OCI-LY1 (cell line): ENCODE measurements at regions not wholly inside any gene's neighbourhood (a gene's known extent, or its start where the extent isn't known, plus 50 kb on each side); places are given as distances from the start of the nearest gene placed in this dataset.

Source experiments
- H2AFZ ChIP-seq: fragments of 200-600 bp; sonication (generic), shearing (Covaris generic); 2 replicates; pipeline ENCODE4 v1.6.0; 2014; ENCODE audit warnings: antibody characterized with exemption, mild to moderate bottlenecking, low read length
- H3F3A ChIP-seq: fragments of 200-600 bp; sonication (generic), shearing (Covaris generic); 2 replicates; pipeline ENCODE4 v1.6.0; 2014; ENCODE audit warnings: mild to moderate bottlenecking, antibody characterized with exemption, low read length, moderate library complexity; ENCODE audit not compliant: insufficient read depth
- H3K27ac ChIP-seq: fragments of 200-600 bp; sonication (generic); 2 replicates; pipeline ENCODE4 v1.5.1; 2014; ENCODE audit warnings: low read length, mixed run types, mild to moderate bottlenecking, low read depth; ENCODE audit not compliant: poor library complexity, severe bottlenecking
- H3K27me3 ChIP-seq: fragments of 200-600 bp; sonication (generic); 2 replicates; pipeline ENCODE4 v1.6.0; 2014; ENCODE audit warnings: antibody characterized with exemption, mild to moderate bottlenecking, low read length, moderate library complexity; ENCODE audit not compliant: insufficient read depth
- H3K36me3 ChIP-seq: fragments of 200-600 bp; sonication (generic); 2 replicates; pipeline ENCODE4 v1.6.1; 2014; ENCODE audit warnings: mild to moderate bottlenecking, antibody characterized with exemption, low read length, moderate library complexity, mixed read lengths; ENCODE audit not compliant: insufficient read depth
- H3K4me1 ChIP-seq: fragments of 200-600 bp; sonication (generic); 2 replicates; pipeline ENCODE4 v1.5.1; 2014; ENCODE audit warnings: mild to moderate bottlenecking, low read length, moderate library complexity; ENCODE audit not compliant: insufficient read depth, severe bottlenecking
- H3K4me2 ChIP-seq: fragments of 200-600 bp; sonication (generic), shearing (Covaris generic); 2 replicates; pipeline ENCODE4 v1.6.1; 2014; ENCODE audit warnings: low read length
- H3K4me3 ChIP-seq: fragments of 200-600 bp; sonication (generic); 2 replicates; pipeline ENCODE4 v1.5.1; 2014; ENCODE audit warnings: low read length, low read depth, mild to moderate bottlenecking, mixed read lengths; ENCODE audit not compliant: poor library complexity, severe bottlenecking
- H3K79me2 ChIP-seq: fragments of 200-600 bp; shearing (Covaris generic); 2 replicates; pipeline ENCODE4 v1.6.1; 2016; ENCODE audit warnings: mixed run types, low read length, mixed read lengths; ENCODE audit not compliant: insufficient read depth
- H3K9ac ChIP-seq: fragments of 200-600 bp; sonication (generic), shearing (Covaris generic); 2 replicates; pipeline ENCODE4 v1.6.1; 2014; ENCODE audit warnings: mild to moderate bottlenecking, low read length, mixed read lengths
- H3K9me2 ChIP-seq: fragments of 200-600 bp; sonication (generic), shearing (Covaris generic); 2 replicates; pipeline ENCODE4 v1.6.1; 2014; ENCODE audit warnings: low read depth, mild to moderate bottlenecking, low read length, mixed read lengths
- H3K9me3 ChIP-seq: fragments of 200-600 bp; shearing (Covaris generic); 2 replicates; pipeline ENCODE4 v1.6.1; 2014; ENCODE audit warnings: low read length, mixed read lengths
- H4K20me1 ChIP-seq: fragments of 200-600 bp; sonication (generic), shearing (Covaris generic); 2 replicates; pipeline ENCODE4 v1.6.0; 2016; ENCODE audit warnings: mild to moderate bottlenecking, low read length; ENCODE audit not compliant: insufficient read depth
- CTCF ChIP-seq: fragments of 200-600 bp; sonication (generic), shearing (Covaris generic); IDR thresholded peaks from 2 replicates; pipeline ENCODE4 v1.5.1; 2017; ENCODE audit warnings: mild to moderate bottlenecking, antibody characterized with exemption, low read length, moderate library complexity, mixed read lengths
- EZH2 ChIP-seq: fragments of 200-600 bp; sonication (generic), shearing (Covaris generic); IDR thresholded peaks from 2 replicates; pipeline ENCODE4 v1.8.0; 2017; ENCODE audit warnings: borderline replicate concordance, mixed run types, mild to moderate bottlenecking, antibody characterized with exemption, low read length, moderate library complexity, mixed read lengths

DNA sequence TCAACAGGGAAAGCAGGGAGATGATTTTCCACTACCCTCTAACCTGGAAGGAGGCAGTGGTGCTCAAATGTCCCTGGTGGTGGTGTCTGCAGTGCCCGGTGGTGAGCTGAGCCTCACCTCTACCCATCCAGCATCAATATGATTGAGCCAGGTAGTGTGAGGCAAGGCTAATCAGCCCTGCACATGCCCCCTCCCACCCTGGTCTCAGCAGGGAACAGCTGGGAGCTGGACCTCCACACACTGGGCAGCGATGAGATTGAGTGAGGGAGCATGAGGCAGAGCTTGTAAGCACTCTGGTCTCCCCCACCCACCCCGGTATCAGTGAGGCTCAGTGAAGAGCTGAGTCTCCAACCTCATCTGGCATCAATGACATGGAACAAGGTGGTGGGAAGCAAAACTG is 634.3 kb downstream of the PTPRU start:
- Histone ChIP-seq H4K20me1 (no peaks in the 10 kb centered on the region), H3K9me2 (no peaks in the 10 kb centered on the region), H3K9me3 (no peaks in the 10 kb centered on the region), H2AFZ (no peak overlapping the region), H3K4me1 (no peaks in the 10 kb centered on the region), H3K9ac (no peak overlapping the region), H3K4me3 (no peak overlapping the region), H3K4me2 (no peak overlapping the region), H3K36me3 (no peaks in the 10 kb centered on the region), H3K79me2 (no peaks in the 10 kb centered on the region), H3K27me3 (peaks cover 3% of the 10 kb centered on the region; the same call in 1 of the 2 replicates), H3F3A (no peaks in the 10 kb centered on the region), H3K27ac (no peak overlapping the region)
- TF ChIP-seq EZH2 (no peak), CTCF (no peak)

DNA sequence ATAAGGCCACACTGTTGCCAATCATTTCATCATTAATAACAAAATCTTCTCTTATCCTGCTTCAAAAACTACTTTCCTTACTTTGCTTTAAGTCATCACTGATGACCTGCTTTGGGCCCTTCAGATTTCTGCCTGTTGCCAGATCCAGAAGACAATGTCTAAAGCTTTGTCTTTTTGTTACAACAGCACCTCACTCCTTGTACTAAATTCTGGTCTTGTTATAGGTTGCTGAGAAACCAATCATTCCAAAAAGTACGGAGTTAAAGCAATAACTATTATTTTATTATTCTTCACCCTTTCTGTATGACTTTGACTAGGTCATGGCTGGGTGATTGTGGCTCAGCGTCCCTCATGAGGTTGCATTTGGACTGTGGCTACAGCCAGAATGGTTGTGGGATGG is 633.5 kb downstream of the PTPRU start:
- Histone ChIP-seq H3K79me2 (no peaks in the 10 kb centered on the region), H4K20me1 (no peaks in the 10 kb centered on the region), H3K9me2 (no peaks in the 10 kb centered on the region), H3K36me3 (no peaks in the 10 kb centered on the region), H3K9ac (no peak overlapping the region), H2AFZ (no peak overlapping the region), H3K27me3 (peaks cover 3% of the 10 kb centered on the region; the same call in 1 of the 2 replicates), H3K4me1 (no peaks in the 10 kb centered on the region), H3K9me3 (no peaks in the 10 kb centered on the region), H3K4me2 (no peak overlapping the region), H3K4me3 (no peak overlapping the region), H3F3A (no peaks in the 10 kb centered on the region), H3K27ac (no peak overlapping the region)
- no peak for TF ChIP-seq EZH2
- no peak for TF ChIP-seq CTCF

DNA sequence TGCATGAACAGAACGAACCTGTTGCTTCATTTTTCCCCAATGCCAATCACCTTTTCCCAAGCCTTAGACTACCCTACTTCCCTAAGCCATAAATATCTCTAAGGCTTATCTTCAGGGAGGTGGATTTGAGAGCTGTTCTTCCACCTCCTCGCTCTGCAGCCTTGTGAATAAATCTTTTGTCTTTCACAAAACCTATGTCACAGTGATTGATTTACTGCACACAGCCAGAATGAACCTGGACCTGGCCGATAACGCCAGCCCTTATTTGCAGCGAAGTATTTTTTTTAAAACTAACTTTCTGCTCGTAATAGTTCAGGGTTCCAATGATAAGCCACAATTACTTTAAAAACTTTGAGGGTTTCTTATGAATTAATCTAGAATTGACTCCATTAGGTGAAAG is 632.6 kb downstream of the PTPRU start:
- Histone ChIP-seq H3K4me1 (no peaks in the 10 kb centered on the region), H3K79me2 (no peaks in the 10 kb centered on the region), H3K4me3 (no peak overlapping the region), H3K27ac (no peak overlapping the region), H3F3A (no peaks in the 10 kb centered on the region), H3K9me3 (no peaks in the 10 kb centered on the region), H3K9me2 (no peaks in the 10 kb centered on the region), H3K4me2 (no peak overlapping the region), H3K9ac (no peak overlapping the region), H3K27me3 (peaks cover 3% of the 10 kb centered on the region; the same call in 1 of the 2 replicates), H2AFZ (no peak overlapping the region), H4K20me1 (no peaks in the 10 kb centered on the region), H3K36me3 (no peaks in the 10 kb centered on the region)
- TF ChIP-seq CTCF: no peak
- TF ChIP-seq EZH2: no peak
